HG02623 (cell line): ENCODE measurements at regions not wholly inside any gene's neighbourhood (a gene's known extent, or its start where the extent isn't known, plus 50 kb on each side); places are given as distances from the start of the nearest gene placed in this dataset.
"Not testable (repeated sequence)": the region's sequence is repeated elsewhere in the genome, so short reads cannot be mapped to it uniquely, and the experiment has no call there.

Experiments
- ATAC-seq: cut with Tn5 transposase; IDR thresholded peaks from one replicate; pipeline ENCODE4 v1.9.1; 2021; ENCODE audit warnings: moderate library complexity; ENCODE audit not compliant: unreplicated experiment

DNA sequence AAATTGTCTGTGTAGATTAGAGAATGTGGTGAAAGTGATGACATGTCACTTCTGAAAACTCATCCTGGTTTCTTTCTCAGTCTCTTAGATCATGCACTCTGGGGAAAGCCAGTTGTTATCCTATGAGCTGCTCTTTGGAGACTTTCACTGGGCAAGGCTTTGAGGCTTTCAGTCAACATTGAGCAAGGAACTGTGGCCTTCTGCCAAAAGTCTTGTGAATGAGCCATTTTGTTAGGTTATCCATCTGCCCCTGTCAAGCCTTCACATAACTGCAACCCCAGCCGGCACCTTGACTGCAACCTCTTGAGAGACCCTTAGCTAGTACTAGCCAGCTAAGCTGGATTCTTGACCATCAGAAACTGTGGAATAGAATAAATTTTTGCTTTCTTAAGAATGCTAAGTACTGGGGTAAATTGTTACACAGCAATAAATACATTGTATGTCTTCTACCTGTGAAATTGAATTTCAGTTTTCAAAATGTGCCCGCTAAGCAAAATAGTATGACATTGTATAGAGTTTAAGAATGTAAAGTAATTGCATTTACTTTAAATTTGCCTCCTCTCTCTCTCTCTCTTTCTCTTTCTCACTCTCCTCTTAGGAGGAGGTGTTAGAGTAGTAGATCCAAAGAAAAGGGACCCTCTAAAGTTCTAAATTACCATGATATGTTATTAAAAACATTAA, 1273.0 kb downstream of the RAPGEF2 start:
- ATAC-seq: no peak

DNA sequence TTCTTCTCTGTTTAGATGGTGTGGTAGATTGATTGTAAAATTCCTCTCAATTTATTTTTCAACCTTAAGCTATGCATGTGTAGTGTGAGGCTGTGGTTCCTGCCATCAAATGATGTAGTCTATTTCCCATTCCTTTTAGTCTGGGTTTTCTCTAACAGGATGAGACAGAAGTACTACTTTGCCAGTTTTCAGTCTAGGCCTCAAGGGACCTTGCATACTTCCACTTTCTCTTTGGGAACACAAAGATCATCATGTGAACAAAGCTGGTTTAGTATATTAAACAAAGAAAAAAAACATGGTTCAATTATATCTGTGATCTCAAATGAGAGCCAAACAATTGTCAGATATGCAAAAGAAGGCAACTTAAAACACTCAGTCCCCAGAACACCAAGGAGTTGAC, 1284.0 kb downstream of the RAPGEF2 start:
- ATAC-seq: no peak

DNA sequence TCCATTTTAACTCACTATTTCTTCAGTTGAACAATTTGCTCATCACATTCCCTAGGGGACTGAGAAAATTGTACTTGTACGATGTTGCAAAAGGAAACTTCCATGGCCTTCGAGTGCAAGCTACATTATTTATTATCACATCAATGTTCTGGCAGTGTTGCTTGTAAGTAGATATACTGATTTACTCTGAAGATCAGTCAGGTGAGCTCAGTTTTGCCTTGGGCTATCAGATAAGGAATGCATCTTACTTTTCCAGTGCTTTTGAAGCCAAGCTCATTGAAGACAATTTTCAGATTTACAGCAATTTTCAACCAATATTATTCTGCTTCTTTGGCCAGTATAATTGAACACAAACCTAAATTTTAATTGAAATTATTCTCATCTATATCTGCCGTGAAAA, 1296.9 kb downstream of the RAPGEF2 start:
- ATAC-seq: no peak

DNA sequence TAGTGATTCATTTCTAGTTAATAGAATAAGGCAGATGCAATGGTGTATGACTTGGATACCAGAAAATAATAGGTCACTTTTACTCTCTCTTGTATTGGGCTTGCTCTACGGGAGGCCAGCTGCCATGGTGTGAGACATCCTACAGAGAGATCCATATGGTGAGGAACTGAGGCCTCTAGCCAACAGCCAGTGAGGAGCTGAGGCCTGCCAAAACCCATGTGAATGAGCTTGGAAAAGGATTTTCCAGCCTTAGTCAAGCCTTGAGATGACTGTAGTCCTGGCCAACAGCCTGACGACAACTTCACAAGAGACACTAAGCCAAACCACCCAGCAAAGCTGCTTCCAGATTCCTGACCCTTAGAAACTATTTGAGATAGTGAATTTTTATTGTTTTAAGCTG, 1300.2 kb downstream of the RAPGEF2 start:
- no peak for ATAC-seq

DNA sequence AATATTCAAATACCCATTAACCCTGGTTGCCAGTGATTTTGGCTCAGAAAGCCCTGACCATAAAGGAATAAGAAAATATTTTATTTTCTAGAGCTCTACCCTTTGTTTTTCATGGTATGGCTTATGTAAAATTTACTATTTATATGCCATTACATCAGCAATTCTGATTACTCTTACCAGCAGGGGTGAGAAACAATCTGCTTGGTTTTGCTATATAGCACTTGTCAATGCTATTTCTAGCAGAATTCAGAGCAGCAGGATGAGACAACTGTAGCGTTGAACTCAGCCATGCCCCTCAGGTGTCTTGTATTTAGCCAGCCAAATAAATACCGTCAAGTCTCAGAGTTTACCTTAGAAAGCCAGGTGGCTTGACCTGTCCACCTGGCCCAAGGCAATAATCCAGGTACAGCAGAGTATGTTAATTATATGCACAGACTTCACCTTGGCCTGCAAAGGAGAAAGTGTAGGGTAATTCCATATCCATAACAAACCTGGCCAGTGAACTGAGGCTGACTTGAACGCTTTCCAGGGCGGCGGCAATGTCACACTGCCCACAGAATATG, 1303.5 kb downstream of the RAPGEF2 start:
- ATAC-seq: no peak

DNA sequence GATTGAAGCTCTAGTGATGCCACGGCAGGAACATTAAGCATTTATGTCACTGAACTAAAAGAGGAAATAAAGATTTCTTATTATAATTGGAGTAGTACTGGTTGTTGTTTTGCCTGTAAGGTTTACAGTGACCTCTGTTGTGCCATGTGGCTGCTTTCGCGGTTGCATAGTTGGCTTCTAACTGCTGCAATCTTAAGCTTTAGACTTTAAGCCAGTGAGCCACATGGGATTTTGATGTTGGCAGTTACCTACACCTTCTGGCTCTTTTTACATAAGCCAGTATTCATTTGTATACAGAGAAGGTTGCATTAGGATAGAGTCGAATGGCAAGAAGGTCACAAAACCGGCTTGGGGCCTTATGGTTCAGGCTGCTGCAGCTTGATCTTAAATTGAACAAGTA, 1311.6 kb downstream of the RAPGEF2 start:
- no peak for ATAC-seq

DNA sequence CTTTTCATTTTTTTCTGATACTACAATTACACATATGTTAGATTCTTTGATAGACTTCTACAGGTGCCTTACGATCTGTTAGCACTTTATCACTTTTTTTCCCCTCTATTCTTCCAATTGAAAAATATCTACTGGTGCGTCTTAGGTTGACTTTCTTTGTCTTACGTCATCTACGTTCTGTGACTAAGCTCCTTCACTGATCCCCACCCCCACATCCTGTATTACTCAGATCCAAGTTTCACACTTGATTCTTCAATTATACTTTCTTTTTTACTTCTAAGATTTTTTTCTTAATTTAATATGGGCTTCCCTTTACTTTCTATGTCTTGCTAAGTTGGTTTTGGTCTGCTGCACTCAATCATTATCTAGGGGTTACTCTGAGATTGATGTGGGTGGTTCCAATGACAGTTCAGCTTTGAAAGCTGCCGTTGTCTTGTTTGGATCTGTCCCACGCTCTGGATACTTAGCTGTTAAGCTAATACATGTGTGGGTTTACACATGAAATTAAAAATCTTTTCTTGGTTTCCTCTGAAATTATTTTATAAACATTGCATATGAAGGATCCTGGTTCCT, 1321.1 kb downstream of the RAPGEF2 start:
- no peak for ATAC-seq

DNA sequence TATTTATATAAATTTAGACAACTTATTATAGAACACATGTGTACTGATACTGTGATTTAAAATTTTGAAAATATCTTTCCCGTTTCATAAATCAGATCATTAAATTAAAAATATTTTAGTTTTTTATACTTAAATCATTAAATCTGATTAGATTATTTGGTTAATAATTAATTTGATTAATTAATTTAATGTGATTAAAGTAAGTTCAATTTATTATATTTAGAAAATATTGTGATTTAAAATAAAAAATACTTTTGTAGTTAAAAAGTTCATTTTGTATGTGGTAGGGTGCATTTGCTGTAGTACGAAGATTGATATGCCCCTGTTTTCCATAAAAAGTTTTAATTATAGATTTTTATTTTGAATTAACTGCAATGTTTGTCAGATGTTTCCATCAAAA, 1323.4 kb downstream of the RAPGEF2 start:
- ATAC-seq: no peak

DNA sequence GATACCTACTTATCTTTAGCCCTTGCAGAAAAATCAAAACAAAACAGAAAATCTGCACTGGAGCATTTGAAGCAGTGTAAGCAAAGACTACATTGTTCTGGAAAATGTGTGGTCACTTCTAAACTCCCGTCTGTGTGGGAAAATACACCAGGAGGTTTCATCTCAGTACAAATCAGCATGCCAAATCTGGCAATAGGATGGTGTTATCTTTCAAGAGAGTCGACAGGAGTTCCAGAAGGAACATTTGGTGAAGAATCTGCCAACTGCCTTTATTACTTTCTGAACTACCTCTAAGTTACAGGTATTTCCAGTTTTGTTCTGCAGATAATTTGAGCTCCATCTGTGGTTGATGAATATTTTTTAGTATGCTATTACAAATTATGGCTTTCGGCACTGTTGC, 1348.0 kb downstream of the RAPGEF2 start:
- ATAC-seq: no peak

DNA sequence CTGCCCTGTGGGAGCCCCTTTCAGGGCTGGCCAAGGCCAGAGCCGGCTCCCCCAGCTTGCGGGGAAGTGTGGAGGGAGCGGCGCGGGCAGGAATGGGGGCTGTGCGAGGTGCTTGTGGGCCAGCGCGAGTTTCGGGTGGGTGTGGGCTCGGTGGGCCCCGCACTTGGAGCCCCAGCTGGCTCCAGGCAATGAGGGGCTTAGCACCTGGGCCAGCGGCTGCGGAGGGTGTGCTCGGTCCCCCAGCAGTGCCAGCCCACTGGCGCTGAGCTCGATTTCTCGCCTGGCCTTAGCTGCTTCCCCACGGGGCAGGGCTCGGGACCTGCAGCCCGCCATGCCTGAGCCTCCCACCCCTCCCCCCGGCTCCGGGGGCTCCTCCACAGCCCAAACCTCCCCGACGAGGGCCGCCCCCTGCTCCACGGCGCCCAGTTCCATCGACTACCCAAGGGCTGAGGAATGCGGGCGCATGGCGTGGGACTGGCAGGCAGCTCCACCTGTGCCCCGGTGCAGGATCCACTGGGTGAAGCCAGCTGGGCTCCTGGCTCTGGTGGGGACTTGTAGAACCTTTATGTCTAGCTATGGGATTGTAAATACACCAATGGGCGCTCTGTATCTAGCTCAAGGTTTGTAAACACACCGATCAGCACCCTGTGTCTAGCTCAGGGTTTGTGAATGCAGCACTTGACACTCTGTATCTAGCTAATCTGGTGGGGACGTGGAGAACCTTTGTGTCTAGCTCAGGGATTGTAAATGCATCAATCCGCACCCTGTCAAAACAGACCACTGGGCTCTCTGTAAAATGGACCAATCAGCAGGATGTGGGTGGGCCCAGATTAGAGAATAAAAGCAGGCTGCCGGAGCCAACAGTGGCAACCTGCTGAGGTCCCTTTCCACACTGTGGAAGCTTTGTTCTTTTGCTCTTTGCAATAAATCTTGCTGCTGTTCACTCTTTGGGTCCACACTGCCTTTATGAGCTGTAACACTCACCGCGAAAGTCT, 1379.1 kb downstream of the RAPGEF2 start:
- not testable (repeated sequence) for ATAC-seq

DNA sequence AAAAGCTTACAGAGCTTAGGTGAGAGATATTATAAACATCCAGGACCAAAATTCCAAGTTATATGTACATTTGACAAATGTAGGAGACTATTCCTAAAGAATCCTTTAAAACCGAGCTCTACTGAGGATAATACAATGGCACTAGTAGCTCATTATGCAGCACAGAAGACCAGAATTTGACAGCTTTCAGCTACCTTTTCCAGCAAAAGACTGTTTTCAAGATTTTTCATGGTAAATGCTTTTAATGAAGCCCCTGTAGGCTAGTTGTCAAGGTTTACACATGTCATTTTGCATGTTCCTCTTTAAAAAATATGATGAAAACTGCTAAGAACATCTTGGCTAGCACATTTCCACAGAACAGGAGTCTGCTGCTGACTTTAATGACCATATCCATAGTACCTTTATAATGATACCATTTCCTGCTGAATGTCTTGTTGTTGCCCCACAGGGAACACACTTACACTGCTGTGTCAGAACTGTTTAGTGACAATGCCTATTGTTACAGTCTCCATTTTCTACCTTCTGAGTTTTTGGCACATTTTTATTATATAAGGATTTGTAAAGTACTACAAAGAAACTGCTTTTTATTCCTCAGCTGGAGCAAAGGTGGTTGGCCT, 1382.3 kb downstream of the RAPGEF2 start:
- ATAC-seq: no peak

DNA sequence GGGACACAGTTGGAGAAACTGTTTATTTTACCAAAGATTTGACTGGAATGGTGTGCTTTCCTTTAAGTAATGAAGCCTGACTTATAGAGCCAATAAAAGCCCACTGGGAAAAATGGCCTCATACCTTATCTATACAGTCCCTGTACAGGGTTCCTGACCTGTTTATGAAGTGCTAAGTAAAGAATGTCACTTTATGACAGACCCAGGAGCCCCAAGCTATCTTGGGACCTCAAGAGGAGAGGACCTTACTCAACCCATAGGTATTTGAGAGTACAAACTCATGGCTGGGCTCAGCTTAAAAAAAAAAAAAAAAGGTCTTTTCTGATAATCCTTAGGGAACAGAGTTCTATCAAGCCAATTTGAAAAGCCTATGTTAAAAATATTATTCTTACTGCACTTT, 1389.3 kb downstream of the RAPGEF2 start:
- no peak for ATAC-seq

DNA sequence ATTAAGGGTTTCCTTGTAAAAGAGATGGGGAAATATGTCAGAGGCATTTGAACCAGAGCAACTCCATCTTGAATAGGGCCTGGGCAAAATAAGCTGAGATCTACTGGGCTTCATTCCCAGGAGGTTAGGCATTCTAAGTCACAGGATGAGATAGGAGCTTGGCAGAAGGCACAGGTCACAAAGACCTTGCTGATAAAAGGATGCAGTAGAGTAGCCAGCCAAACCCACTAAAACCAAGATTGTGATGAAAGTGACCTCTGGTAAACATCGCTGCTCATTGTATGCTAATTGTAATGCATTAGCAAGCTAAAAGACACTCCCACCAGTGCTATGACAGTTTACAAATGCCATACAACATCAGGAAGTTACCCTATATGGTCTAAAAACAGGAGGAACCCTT, 1390.3 kb downstream of the RAPGEF2 start:
- ATAC-seq: no peak

DNA sequence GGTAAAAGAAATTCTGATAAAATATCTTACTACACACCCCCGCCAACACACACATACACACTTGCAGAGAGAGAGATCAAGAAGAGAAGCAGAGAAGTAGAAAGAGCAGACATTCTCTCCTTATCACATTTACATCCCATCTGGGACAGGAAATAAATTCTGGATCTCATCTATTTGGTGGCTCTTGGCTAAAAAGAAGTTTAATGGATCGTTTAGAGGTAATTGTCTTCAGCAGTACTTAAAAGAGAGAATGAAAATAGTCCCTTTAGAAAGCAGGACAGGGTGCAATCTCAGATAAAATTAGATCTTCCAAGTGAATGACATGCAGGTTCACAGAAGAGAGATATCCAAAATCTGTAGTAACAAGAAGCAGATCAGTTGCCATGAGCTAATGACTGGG, 1392.5 kb downstream of the RAPGEF2 start:
- no peak for ATAC-seq

DNA sequence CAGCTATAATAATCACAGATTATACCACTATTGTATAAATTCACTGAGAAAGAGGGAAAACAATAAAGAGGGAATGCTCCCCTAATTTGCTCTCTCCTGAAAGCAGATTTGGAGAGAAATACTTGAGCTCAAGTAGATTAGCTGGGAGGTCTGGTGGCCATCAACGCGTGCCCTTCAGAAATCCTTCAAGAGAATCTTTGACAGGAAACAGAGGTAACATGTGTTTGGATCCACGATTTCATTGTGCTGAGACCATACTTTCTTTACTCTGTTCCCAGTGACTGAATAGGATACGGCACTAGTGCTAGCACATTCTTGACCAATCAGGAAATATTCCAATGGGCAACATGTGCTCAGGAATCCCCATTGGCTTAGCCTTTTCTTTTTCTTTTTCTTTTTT, 1395.3 kb downstream of the RAPGEF2 start:
- ATAC-seq: no peak

DNA sequence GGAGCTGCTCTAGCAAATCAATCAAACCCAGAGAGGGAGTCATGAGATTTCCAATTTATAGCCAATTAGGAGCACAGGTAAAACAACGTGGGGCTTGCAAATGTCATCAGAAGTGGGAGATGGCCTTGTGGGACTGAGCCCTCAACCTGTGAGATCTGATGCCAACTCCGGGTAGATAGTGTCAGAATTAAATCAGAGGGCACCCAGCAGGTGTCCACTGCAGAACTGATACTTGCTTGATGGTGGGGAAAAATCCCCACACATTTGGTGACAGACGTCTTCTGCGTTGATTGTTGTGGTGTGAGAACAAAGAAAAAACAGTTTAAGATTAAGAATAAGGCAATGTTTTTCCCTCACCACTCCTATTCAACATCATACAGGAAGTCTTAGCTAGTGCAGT, 1402.8 kb downstream of the RAPGEF2 start:
- ATAC-seq: no peak

DNA sequence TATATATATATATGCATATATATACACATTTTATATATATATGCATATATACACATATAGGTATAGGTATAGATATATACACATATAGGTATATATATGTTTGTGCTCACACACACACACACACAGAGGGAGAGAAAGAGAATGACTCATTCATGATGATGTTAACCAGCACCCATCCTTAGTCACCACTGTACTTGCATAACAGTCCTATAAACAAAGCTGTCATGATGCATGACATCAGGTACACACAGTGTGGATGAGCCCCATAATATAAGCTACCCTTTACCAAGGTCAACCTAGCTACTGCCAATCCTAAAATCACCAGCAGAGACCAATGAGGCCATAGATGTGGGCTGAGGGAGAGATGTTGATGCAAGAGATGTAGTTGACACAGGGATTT, 1408.0 kb downstream of the RAPGEF2 start:
- no peak for ATAC-seq

DNA sequence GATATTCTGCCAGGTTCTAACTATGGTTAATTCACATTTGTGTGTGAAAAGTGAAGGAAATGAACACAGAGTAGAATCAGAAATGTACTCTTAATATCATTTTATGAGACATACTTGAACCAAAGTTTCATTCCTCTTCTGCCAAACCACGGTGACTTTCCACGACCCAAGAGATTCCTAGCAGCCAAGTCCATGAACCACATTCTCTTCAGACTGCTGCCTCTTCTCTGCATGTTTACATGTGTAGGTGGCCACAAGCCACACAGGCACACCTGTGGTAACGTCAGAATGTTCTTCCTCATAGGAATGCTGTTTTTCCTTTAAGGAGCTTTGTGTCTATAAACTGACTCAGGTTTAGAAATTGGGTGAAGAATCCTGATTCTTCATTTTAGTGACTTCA, 1411.2 kb downstream of the RAPGEF2 start:
- no peak for ATAC-seq

DNA sequence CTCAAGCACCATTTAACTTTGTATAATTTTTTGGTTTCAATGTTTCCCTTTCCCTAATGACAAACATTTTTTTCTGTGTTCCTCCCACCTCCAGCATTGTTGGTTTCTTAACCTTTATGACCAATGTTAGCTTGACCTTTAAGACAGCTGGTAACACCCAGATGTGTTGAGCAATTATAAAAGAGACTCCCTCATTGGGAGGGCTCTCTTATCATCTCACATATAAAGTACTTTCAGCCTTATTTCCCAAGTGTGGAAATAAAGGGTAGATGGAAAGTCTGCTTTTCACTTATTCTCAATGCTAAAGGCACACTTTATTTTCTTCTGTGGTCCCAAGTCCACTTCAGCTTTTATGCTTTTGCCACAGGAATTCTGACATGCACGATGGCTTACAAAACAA, 1420.4 kb downstream of the RAPGEF2 start:
- ATAC-seq: no peak

DNA sequence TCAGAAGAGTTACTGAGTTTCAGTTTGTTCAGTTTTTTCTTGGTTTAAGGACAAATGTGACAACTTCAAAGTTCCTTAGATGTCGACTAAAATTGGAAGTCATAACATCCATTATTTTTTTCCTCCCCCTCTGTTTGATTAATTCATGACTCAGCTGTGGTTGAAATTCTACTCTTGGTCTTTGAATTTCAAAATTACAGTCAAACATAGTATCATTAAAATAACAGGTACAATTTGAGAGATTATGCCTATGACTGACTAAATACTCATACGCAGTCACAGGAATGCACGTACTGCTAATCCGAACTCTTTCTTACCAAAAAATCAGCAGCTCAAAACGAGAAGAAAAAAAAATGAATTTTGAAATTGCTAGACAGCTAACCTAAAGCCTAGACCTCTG, 1434.8 kb downstream of the RAPGEF2 start:
- ATAC-seq: no peak

DNA sequence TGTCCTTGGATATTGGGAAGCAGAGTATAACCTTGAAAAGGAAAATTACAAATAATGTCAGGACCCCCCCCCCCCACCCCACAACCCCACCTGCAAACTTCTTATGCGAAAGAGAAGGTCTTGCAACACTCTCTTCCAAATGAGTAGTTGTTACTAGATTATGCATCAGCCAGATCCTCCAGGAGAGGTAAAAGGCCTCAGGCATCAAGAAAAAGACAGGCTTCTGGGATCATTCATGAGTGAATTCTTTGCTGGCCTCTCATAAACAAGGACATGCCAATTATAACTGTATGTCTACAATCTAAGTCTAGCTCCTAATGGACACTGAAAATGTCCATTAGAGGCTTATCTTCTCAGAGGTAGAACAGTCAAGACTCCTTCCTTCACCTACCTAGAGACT, 1443.3 kb downstream of the RAPGEF2 start:
- no peak for ATAC-seq
